H9 (cell line): ENCODE measurements at regions not wholly inside any gene's neighbourhood (a gene's known extent, or its start where the extent isn't known, plus 50 kb on each side); places are given as distances from the start of the nearest gene placed in this dataset.

Experiments
- DNase-seq: peaks from one replicate; pipeline ENCODE4 v3.0.0-alpha.2; 2017
- H2AFZ ChIP-seq: one replicate; pipeline ENCODE4 v1.6.1; 2013; ENCODE audit warnings: mild to moderate bottlenecking, low read length, control low read depth, moderate library complexity
- H2AK5ac ChIP-seq: 2 replicates; pipeline ENCODE4 v1.6.1; 2013; ENCODE audit warnings: low read length, control low read depth, mixed read lengths; ENCODE audit not compliant: insufficient read length
- H2BK120ac ChIP-seq: one replicate; pipeline ENCODE4 v1.6.1; 2013; ENCODE audit warnings: low read depth, mild to moderate bottlenecking, low read length, control low read depth, inconsistent platforms; ENCODE audit not compliant: poor library complexity, severe bottlenecking
- H2BK12ac ChIP-seq: 2 replicates; pipeline ENCODE4 v1.6.1; 2013; ENCODE audit warnings: low read length, control low read depth, mixed read lengths, low read depth; ENCODE audit not compliant: insufficient read length
- H2BK15ac ChIP-seq: 2 replicates; pipeline ENCODE4 v1.6.1; 2013; ENCODE audit warnings: low read depth, low read length, control low read depth
- H2BK20ac ChIP-seq: one replicate; pipeline ENCODE4 v1.6.1; 2013; ENCODE audit warnings: low read depth, mild to moderate bottlenecking, low read length, control low read depth, inconsistent platforms; ENCODE audit not compliant: poor library complexity, severe bottlenecking
- H2BK5ac ChIP-seq: 2 replicates; pipeline ENCODE4 v1.6.1; 2013; ENCODE audit warnings: low read length, control low read depth, mixed read lengths; ENCODE audit not compliant: insufficient read length
- H3K14ac ChIP-seq: 2 replicates; pipeline ENCODE4 v1.6.1; 2013; ENCODE audit warnings: low read length, control low read depth; ENCODE audit not compliant: insufficient read depth
- H3K18ac ChIP-seq: 2 replicates; pipeline ENCODE4 v1.6.1; 2013; ENCODE audit warnings: low read depth, mild to moderate bottlenecking, mixed read lengths, low read length, control low read depth; ENCODE audit not compliant: insufficient read length
- H3K23ac ChIP-seq: 2 replicates; pipeline ENCODE4 v1.6.1; 2013; ENCODE audit warnings: low read length, control low read depth, mixed read lengths, low read depth; ENCODE audit not compliant: insufficient read length
- H3K23me2 ChIP-seq: 2 replicates; pipeline ENCODE4 v1.6.1; 2013; ENCODE audit warnings: low read depth, mild to moderate bottlenecking, mixed read lengths, low read length, control low read depth; ENCODE audit not compliant: insufficient read length, poor library complexity, severe bottlenecking
- H3K27ac ChIP-seq: 2 replicates; pipeline ENCODE4 v1.5.1; 2013; ENCODE audit warnings: low read length, control low read depth, mixed read lengths, low read depth; ENCODE audit not compliant: insufficient read length
- H3K27me3 ChIP-seq: 2 replicates; pipeline ENCODE4 v1.6.1; 2013; ENCODE audit warnings: low read length, control low read depth, inconsistent platforms; ENCODE audit not compliant: insufficient read depth
- H3K4ac ChIP-seq: 2 replicates; pipeline ENCODE4 v1.6.1; 2013; ENCODE audit warnings: low read depth, mild to moderate bottlenecking, control low read depth, inconsistent platforms, low read length, moderate library complexity
- H3K4me1 ChIP-seq: 2 replicates; pipeline ENCODE4 v1.6.1; 2013; ENCODE audit warnings: low read length, control low read depth, inconsistent platforms; ENCODE audit not compliant: insufficient read depth
- H3K4me2 ChIP-seq: 2 replicates; pipeline ENCODE4 v1.6.1; 2013; ENCODE audit warnings: low read length, control low read depth, mixed read lengths; ENCODE audit not compliant: insufficient read length, insufficient read depth
- H3K56ac ChIP-seq: 2 replicates; pipeline ENCODE4 v1.6.1; 2013; ENCODE audit warnings: low read depth, mild to moderate bottlenecking, mixed read lengths, low read length, control low read depth; ENCODE audit not compliant: insufficient read length
- H3K79me1 ChIP-seq: 2 replicates; pipeline ENCODE4 v1.6.1; 2013; ENCODE audit warnings: low read depth, mild to moderate bottlenecking, moderate library complexity, low read length, control low read depth, inconsistent platforms; ENCODE audit not compliant: insufficient read depth, poor library complexity, severe bottlenecking
- H3K79me2 ChIP-seq: 2 replicates; pipeline ENCODE4 v1.6.1; 2013; ENCODE audit warnings: low read length, control low read depth, inconsistent platforms; ENCODE audit not compliant: insufficient read depth
- H3K9ac ChIP-seq: 2 replicates; pipeline ENCODE4 v1.6.1; 2013; ENCODE audit warnings: low read length, control low read depth, mixed read lengths; ENCODE audit not compliant: insufficient read length; ENCODE audit errors: extremely low read depth
- H3K9me3 ChIP-seq: one replicate; pipeline ENCODE4 v1.6.1; 2013; ENCODE audit warnings: low read depth, low read length, inconsistent platforms; ENCODE audit not compliant: control insufficient read depth
- H3T11ph ChIP-seq: one replicate; pipeline ENCODE4 v1.6.1; 2013; ENCODE audit warnings: mild to moderate bottlenecking, low read length, control low read depth, inconsistent platforms
- H4K20me1 ChIP-seq: one replicate; pipeline ENCODE4 v1.6.1; 2013; ENCODE audit not compliant: control insufficient read depth, insufficient read length, insufficient read depth
- H4K5ac ChIP-seq: 2 replicates; pipeline ENCODE4 v1.6.1; 2013; ENCODE audit warnings: low read depth, mild to moderate bottlenecking, mixed read lengths, low read length, control low read depth; ENCODE audit not compliant: insufficient read length
- H4K8ac ChIP-seq: replicated peaks from 2 replicates; pipeline ENCODE4 v1.6.1; 2013; ENCODE audit warnings: low read length, control low read depth, mixed read lengths, low read depth; ENCODE audit not compliant: insufficient read length
- H4K91ac ChIP-seq: 2 replicates; pipeline ENCODE4 v1.6.1; 2013; ENCODE audit warnings: low read depth, mild to moderate bottlenecking, moderate library complexity, mixed read lengths, low read length, control low read depth; ENCODE audit not compliant: insufficient read length
- H3K27ac Mint-ChIP-seq, 3 experiments: 2 replicates in 2 of 3; 3 replicates in 1 of 3; pipeline ENCODE4 v1.8.0; 2020 to 2021; ENCODE audit warnings: mixed read lengths in 3 of 3, mild to moderate bottlenecking in 1 of 3, moderate library complexity in 1 of 3
- H3K27me3 Mint-ChIP-seq: 2 replicates; pipeline ENCODE4 v1.8.0; 2021; ENCODE audit warnings: low read depth, mild to moderate bottlenecking, moderate library complexity, mixed read lengths
- H3K36me3 Mint-ChIP-seq, 3 experiments: 2 replicates in 2 of 3; 3 replicates in 1 of 3; pipeline ENCODE4 v1.8.0; 2020 to 2021; ENCODE audit warnings: low read depth in 3 of 3, mixed read lengths in 3 of 3; ENCODE audit not compliant: insufficient read depth in 1 of 3
- H3K4me1 Mint-ChIP-seq, 2 experiments: 2 replicates each; pipeline ENCODE4 v1.8.0; 2020; ENCODE audit warnings: mixed read lengths in 2 of 2
- H3K4me3 Mint-ChIP-seq, 2 experiments: 2 replicates in 1 of 2; 3 replicates in 1 of 2; pipeline ENCODE4 v1.8.0; 2020 to 2021; ENCODE audit warnings: mild to moderate bottlenecking in 2 of 2, mixed read lengths in 2 of 2, moderate library complexity in 1 of 2
- H3K9me3 Mint-ChIP-seq, 2 experiments: 2 replicates in 1 of 2; 3 replicates in 1 of 2; pipeline ENCODE4 v1.8.0; 2020; ENCODE audit warnings: mild to moderate bottlenecking in 2 of 2, mixed read lengths in 2 of 2, moderate library complexity in 1 of 2
- WGBS: extraction: QIAGEN DNeasy Blood & Tissue Kit; methylation state at CpG from one replicate; pipeline ENCODE4 v1.1.7; 2013; ENCODE audit warnings: missing lambda C conversion rate, low lambda C conversion rate, mixed read lengths; ENCODE audit not compliant: insufficient read length; ENCODE audit errors: extremely low coverage; 5-methylcytosine and 5-hydroxymethylcytosine counted together
- TF ChIP-seq, protein P1 (sequence below): fragments of 200-600 bp; sonication (generic); conservative IDR thresholded peaks from 3 replicates; pipeline ENCODE4 v1.8.0; 2021; ENCODE audit warnings: antibody characterized with exemption, mild to moderate bottlenecking

DNA sequence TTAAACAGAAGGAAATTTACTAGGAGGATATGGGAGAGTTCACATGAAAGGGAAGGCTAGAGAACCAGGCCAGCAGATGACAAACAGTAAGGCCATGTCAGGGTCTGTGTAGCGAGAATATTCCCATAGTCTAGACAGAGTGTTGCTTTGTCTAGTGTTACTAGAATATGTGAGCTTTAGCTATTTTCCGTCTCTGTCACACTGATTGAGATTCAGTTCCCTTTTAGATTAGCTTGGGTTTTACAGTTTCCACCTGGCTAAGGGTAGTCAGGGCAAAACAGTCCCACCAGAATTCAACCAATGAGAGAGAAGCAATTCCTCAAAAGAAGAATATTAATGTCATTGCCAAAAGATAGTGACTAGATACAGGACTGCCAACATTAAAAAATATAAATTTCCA lies 82.8 kb upstream of the MDM1 start:
- no peak for DNase-seq
- H2AK5ac ChIP-seq, result no peak overlapping the region
- Mint-ChIP-seq H3K27ac (no peak overlapping the region; a peak in 1 of 7 replicates), H3K27me3 (peaks cover 1% of the 10 kb centered on the region; the same call in 1 of the 2 replicates), H3K4me1 (0 out of 4 replicates have a peak, but pooled peaks cover 0 to 3% of the 10 kb centered on the region in 2 experiments), H3K9me3 (peaks cover 4 to 8% of the 10 kb centered on the region in 2 experiments; a peak in 3 of 5 replicates), H3K4me3 (no peak overlapping the region), H3K36me3 (peaks cover 3 to 5% (median 4%) of the 10 kb centered on the region in 3 experiments; a peak in 2 of 7 replicates)
- no peak overlapping the region for H3K23ac ChIP-seq
- H3K79me1 ChIP-seq, result no peaks in the 10 kb centered on the region
- H2BK20ac ChIP-seq, result no peak overlapping the region
- H3K18ac ChIP-seq, result no peak overlapping the region
- no peak overlapping the region for H3K4ac ChIP-seq
- H3T11ph ChIP-seq, result no peak overlapping the region
- no peak overlapping the region for H2BK5ac ChIP-seq
- WGBS, result no CpG with 5 or more reads among the region's 2 CpGs
- H2AFZ ChIP-seq, result no peak overlapping the region
- H4K8ac ChIP-seq, result no peak overlapping the region
- TF ChIP-seq, protein P1, sequence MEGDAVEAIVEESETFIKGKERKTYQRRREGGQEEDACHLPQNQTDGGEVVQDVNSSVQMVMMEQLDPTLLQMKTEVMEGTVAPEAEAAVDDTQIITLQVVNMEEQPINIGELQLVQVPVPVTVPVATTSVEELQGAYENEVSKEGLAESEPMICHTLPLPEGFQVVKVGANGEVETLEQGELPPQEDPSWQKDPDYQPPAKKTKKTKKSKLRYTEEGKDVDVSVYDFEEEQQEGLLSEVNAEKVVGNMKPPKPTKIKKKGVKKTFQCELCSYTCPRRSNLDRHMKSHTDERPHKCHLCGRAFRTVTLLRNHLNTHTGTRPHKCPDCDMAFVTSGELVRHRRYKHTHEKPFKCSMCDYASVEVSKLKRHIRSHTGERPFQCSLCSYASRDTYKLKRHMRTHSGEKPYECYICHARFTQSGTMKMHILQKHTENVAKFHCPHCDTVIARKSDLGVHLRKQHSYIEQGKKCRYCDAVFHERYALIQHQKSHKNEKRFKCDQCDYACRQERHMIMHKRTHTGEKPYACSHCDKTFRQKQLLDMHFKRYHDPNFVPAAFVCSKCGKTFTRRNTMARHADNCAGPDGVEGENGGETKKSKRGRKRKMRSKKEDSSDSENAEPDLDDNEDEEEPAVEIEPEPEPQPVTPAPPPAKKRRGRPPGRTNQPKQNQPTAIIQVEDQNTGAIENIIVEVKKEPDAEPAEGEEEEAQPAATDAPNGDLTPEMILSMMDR, result no peak
- H3K4me1 ChIP-seq, result no peaks in the 10 kb centered on the region
- H3K27ac ChIP-seq, result no peak overlapping the region
- H4K20me1 ChIP-seq, result no peaks in the 10 kb centered on the region
- H4K5ac ChIP-seq, result no peak overlapping the region
- no peaks in the 10 kb centered on the region for H3K23me2 ChIP-seq
- H3K79me2 ChIP-seq, result no peaks in the 10 kb centered on the region
- no peak overlapping the region for H2BK120ac ChIP-seq
- no peak overlapping the region for H2BK15ac ChIP-seq
- no peak overlapping the region for H4K91ac ChIP-seq
- no peaks in the 10 kb centered on the region for H3K27me3 ChIP-seq
- H3K4me2 ChIP-seq, result no peak overlapping the region
- no peak overlapping the region for H3K14ac ChIP-seq
- H3K9me3 ChIP-seq, result no peaks in the 10 kb centered on the region
- no peak overlapping the region for H3K9ac ChIP-seq
- H3K56ac ChIP-seq, result no peak overlapping the region
- H2BK12ac ChIP-seq, result no peak overlapping the region
